A673 (cell line): ENCODE measurements at regions not wholly inside any gene's neighbourhood (a gene's known extent, or its start where the extent isn't known, plus 50 kb on each side); places are given as distances from the start of the nearest gene placed in this dataset.
"Not testable (repeated sequence)": the region's sequence is repeated elsewhere in the genome, so short reads cannot be mapped to it uniquely, and the experiment has no call there.

ENCODE experiments used
- BruUV-seq: library from RNA; stranded (reverse); fragments of 400-500 nt; replicated peaks from 2 replicates; lab custom pipeline; 2021; lab: Mats Ljungman, UMichigan
- CTCF ChIA-PET: fragments of 300-600 bp; sonication (Branson Sonifier 250); formaldehyde crosslinking; loops from one replicate; lab custom pipeline; 2022; ENCODE audit warnings: antibody characterized with exemption; lab: Charles Lee
- POLR2A ChIA-PET: fragments of 300-600 bp; sonication (Branson Sonifier 250); formaldehyde crosslinking; loops from one replicate; lab custom pipeline; 2022; ENCODE audit warnings: antibody characterized with exemption; ENCODE audit not compliant: low non-redundant PET; lab: Charles Lee
- DNase-seq: peaks from one replicate; pipeline ENCODE4 v3.0.0-alpha.2; 2015; ENCODE audit warnings: low spot score
- H3K27ac ChIP-seq: fragments of 200-600 bp; sonication (generic); 2 replicates; pipeline ENCODE4 v1.5.1; 2016; ENCODE audit warnings: mixed run types, low read depth, mild to moderate bottlenecking, mixed read lengths, antibody characterized with exemption, low read length; ENCODE audit not compliant: poor library complexity, severe bottlenecking
- H3K27me3 ChIP-seq: fragments of 200-600 bp; sonication (generic); replicated peaks from 2 replicates; pipeline ENCODE4 v1.6.1; 2017; ENCODE audit warnings: mixed run types, low read depth, mild to moderate bottlenecking, mixed read lengths, antibody characterized with exemption, low read length; ENCODE audit not compliant: insufficient read depth, poor library complexity
- H3K36me3 ChIP-seq: fragments of 200-600 bp; sonication (generic); 2 replicates; pipeline ENCODE4 v1.6.1; 2016; ENCODE audit warnings: mixed run types, mild to moderate bottlenecking, mixed read lengths, antibody characterized with exemption, low read length; ENCODE audit not compliant: insufficient read depth, poor library complexity, severe bottlenecking
- H3K4me1 ChIP-seq: fragments of 200-600 bp; sonication (generic); 2 replicates; pipeline ENCODE4 v1.6.1; 2017; ENCODE audit warnings: mixed run types, mild to moderate bottlenecking, mixed read lengths, antibody characterized with exemption, low read length; ENCODE audit not compliant: insufficient read depth, poor library complexity, severe bottlenecking
- H3K4me3 ChIP-seq: fragments of 200-600 bp; sonication (generic); 2 replicates; pipeline ENCODE4 v1.5.1; 2016; ENCODE audit warnings: low read depth, mixed run types, mild to moderate bottlenecking, mixed read lengths, low read length; ENCODE audit not compliant: poor library complexity, severe bottlenecking
- H3K9me3 ChIP-seq: fragments of 200-600 bp; sonication (generic); 2 replicates; pipeline ENCODE4 v1.6.1; 2016; ENCODE audit warnings: mixed run types, low read depth, mild to moderate bottlenecking, mixed read lengths, antibody characterized with exemption, low read length; ENCODE audit not compliant: poor library complexity, severe bottlenecking
- CTCF ChIP-seq: fragments of 300-800, 200-600 bp; sonication (generic); conservative IDR thresholded peaks from 2 replicates; pipeline ENCODE4 v1.5.1; 2017; ENCODE audit warnings: low read depth, mild to moderate bottlenecking, antibody characterized with exemption, low read length, moderate library complexity, mixed read lengths
- EZH2 ChIP-seq: fragments of 200-600 bp; sonication (generic); IDR thresholded peaks from 2 replicates; pipeline ENCODE4 v1.6.1; 2017; ENCODE audit warnings: borderline replicate concordance, low read depth, mild to moderate bottlenecking, mixed read lengths, antibody characterized with exemption, low read length; ENCODE audit not compliant: poor library complexity, severe bottlenecking
- intact Hi-C: fragments of 100-400 bp; cut with micrococcal nuclease; formaldehyde crosslinking; loops from one replicate; pipeline ENCODE4 v1.10.0; 2022; ENCODE audit not compliant: unreplicated experiment

GRCh38 chr11:129643031-129643721 lies 172.5 kb upstream of the TMEM45B start:
- intact Hi-C loops = no loop called here
- Histone ChIP-seq H3K4me1 (peaks cover 20% of the 10 kb centered on the region), H3K9me3 (no peaks in the 10 kb centered on the region), H3K27ac (no peak overlapping the region), H3K27me3 (no peaks in the 10 kb centered on the region), H3K36me3 (no peaks in the 10 kb centered on the region), H3K4me3 (no peak overlapping the region)
- peak; percentile 51 for DNase-seq
- BruUV-seq = no TSS peak
- ChIA-PET POLR2A (no interaction called here), CTCF (no interaction called here)
- TF ChIP-seq EZH2 (no peak), CTCF (no peak)

GRCh38 chr11:129644326-129644725 lies 171.3 kb upstream of the TMEM45B start:
- H3K27ac ChIP-seq = no peak overlapping the region
- intact Hi-C loops = no loop called here
- H3K4me3 ChIP-seq = no peak overlapping the region
- peaks cover 12% of the 10 kb centered on the region for H3K4me1 ChIP-seq
- no peaks in the 10 kb centered on the region for H3K27me3 ChIP-seq
- DNase-seq = no peak
- CTCF ChIA-PET = no interaction called here
- no TSS peak for BruUV-seq
- no peaks in the 10 kb centered on the region for H3K36me3 ChIP-seq
- POLR2A ChIA-PET = interaction anchor here (0.6 kb wide), 1 partner anchor 307 kb away, joined by 3 read pairs; no protein-coding TSS in a partner anchor
- no peak for TF ChIP-seq CTCF
- no peak for TF ChIP-seq EZH2
- no peaks in the 10 kb centered on the region for H3K9me3 ChIP-seq

- H3K4me1 ChIP-seq = no peaks in the 10 kb centered on the region
- BruUV-seq = no TSS peak
- CTCF ChIA-PET = no interaction called here
- no peak overlapping the region for H3K4me3 ChIP-seq
- POLR2A ChIA-PET = no interaction called here
- no peak overlapping the region for H3K27ac ChIP-seq
- intact Hi-C loops = no loop called here
- H3K27me3 ChIP-seq = no peaks in the 10 kb centered on the region
- no peaks in the 10 kb centered on the region for H3K36me3 ChIP-seq
- no peak for DNase-seq
- no peaks in the 10 kb centered on the region for H3K9me3 ChIP-seq
- no peak for TF ChIP-seq CTCF
- no peak for TF ChIP-seq EZH2
These were observed 169.7 kb upstream of the TMEM45B start for GRCh38 chr11:129645943-129646342.

- H3K4me1 ChIP-seq, H3K36me3 ChIP-seq, H3K9me3 ChIP-seq, H3K4me3 ChIP-seq, BruUV-seq, DNase-seq, POLR2A ChIA-PET, H3K27ac ChIP-seq, intact Hi-C loops, H3K27me3 ChIP-seq, CTCF ChIA-PET: not testable (repeated sequence)
These were observed 165.6 kb upstream of the TMEM45B start for GRCh38 chr11:129650044-129650443.
